GM23338 (cell line): ENCODE measurements at regions not wholly inside any gene's neighbourhood (a gene's known extent, or its start where the extent isn't known, plus 50 kb on each side); places are given as distances from the start of the nearest gene placed in this dataset.

Source experiments
- ATAC-seq: fragments of 200-7000 bp; cut with Tn5 transposase; 3 replicates; pipeline ENCODE4 v1.9.1; 2020
- DNase-seq: peaks from one replicate; pipeline ENCODE4 v3.0.0-alpha.2; 2015; ENCODE audit warnings: low spot score
- H2AFZ ChIP-seq: fragments of 200-600 bp; sonication (generic); 2 replicates; pipeline ENCODE4 v1.8.0; 2016; ENCODE audit warnings: antibody characterized with exemption, mild to moderate bottlenecking, moderate library complexity
- H3F3A ChIP-seq: fragments of 200-600 bp; sonication (generic); replicated peaks from 2 replicates; pipeline ENCODE4 v1.8.0; 2017; ENCODE audit warnings: antibody characterized with exemption, mixed run types, low read depth
- H3K27ac ChIP-seq: fragments of 200-600 bp; sonication (generic); 2 replicates; pipeline ENCODE4 v1.6.1; 2016; ENCODE audit warnings: low read depth
- H3K27me3 ChIP-seq: fragments of 200-600 bp; sonication (generic); 2 replicates; pipeline ENCODE4 v1.8.0; 2016; ENCODE audit warnings: mild to moderate bottlenecking, mixed run types, moderate library complexity; ENCODE audit not compliant: insufficient read depth
- H3K36me3 ChIP-seq: fragments of 200-600 bp; sonication (generic); 2 replicates; pipeline ENCODE4 v1.8.0; 2016; ENCODE audit warnings: mild to moderate bottlenecking; ENCODE audit not compliant: insufficient read depth
- H3K4me1 ChIP-seq: fragments of 200-600 bp; sonication (generic); 2 replicates; pipeline ENCODE4 v1.8.0; 2016; ENCODE audit warnings: mild to moderate bottlenecking, moderate library complexity; ENCODE audit not compliant: insufficient read depth
- H3K4me2 ChIP-seq: fragments of 200-600 bp; sonication (generic); 2 replicates; pipeline ENCODE4 v1.7.1; 2017; ENCODE audit warnings: mixed run types
- H3K4me3 ChIP-seq: fragments of 200-600 bp; sonication (generic); 2 replicates; pipeline ENCODE4 v1.6.1; 2016; ENCODE audit warnings: mixed run types
- H3K79me2 ChIP-seq: fragments of 200-600 bp; sonication (generic); replicated peaks from 2 replicates; pipeline ENCODE4 v1.8.0; 2017; ENCODE audit warnings: mild to moderate bottlenecking; ENCODE audit not compliant: insufficient read depth
- H3K9me2 ChIP-seq: fragments of 200-600 bp; sonication (generic); 2 replicates; pipeline ENCODE4 v1.8.0; 2017; ENCODE audit not compliant: insufficient read depth
- H4K20me1 ChIP-seq: fragments of 200-600 bp; sonication (generic); replicated peaks from 2 replicates; pipeline ENCODE4 v1.8.0; 2017; ENCODE audit warnings: mild to moderate bottlenecking; ENCODE audit not compliant: insufficient read depth
- H3K27ac Mint-ChIP-seq: 2 replicates; pipeline ENCODE4 v1.8.0; 2020; ENCODE audit warnings: inconsistent platforms, mild to moderate bottlenecking, moderate library complexity, mixed read lengths
- H3K27me3 Mint-ChIP-seq: 3 replicates; pipeline ENCODE4 v1.8.0; 2022; ENCODE audit warnings: low read depth, mild to moderate bottlenecking, moderate library complexity, mixed read lengths, inconsistent platforms; ENCODE audit not compliant: insufficient read depth, poor library complexity
- H3K36me3 Mint-ChIP-seq: 3 replicates; pipeline ENCODE4 v1.8.0; 2021; ENCODE audit warnings: low read depth, mild to moderate bottlenecking, inconsistent platforms, moderate library complexity, mixed read lengths
- H3K4me1 Mint-ChIP-seq: 3 replicates; pipeline ENCODE4 v1.8.0; 2020; ENCODE audit warnings: mild to moderate bottlenecking, inconsistent platforms, mixed read lengths
- H3K4me3 Mint-ChIP-seq: 3 replicates; pipeline ENCODE4 v1.8.0; 2021; ENCODE audit warnings: moderate library complexity, mild to moderate bottlenecking, inconsistent platforms, mixed read lengths
- H3K9me3 Mint-ChIP-seq: 3 replicates; pipeline ENCODE4 v1.8.0; 2020; ENCODE audit warnings: moderate library complexity, mild to moderate bottlenecking, inconsistent platforms, mixed read lengths
- CREB1 ChIP-seq: fragments of 250-450 bp; sonication (Bioruptor Pico); IDR thresholded peaks from 2 replicates; pipeline ENCODE4 v1.5.0; 2020; ENCODE audit warnings: low read depth, mild to moderate bottlenecking, moderate library complexity
- ETS1 ChIP-seq: IDR thresholded peaks from 2 replicates; pipeline ENCODE4 v1.6.1; 2016; ENCODE audit warnings: antibody characterized with exemption
- EZH2 ChIP-seq: fragments of 200-600 bp; sonication (generic); IDR thresholded peaks from one replicate; pipeline ENCODE4 v1.8.0; 2017; ENCODE audit warnings: antibody characterized with exemption, mild to moderate bottlenecking, low read depth; ENCODE audit not compliant: unreplicated experiment
- EZH2phosphoT487 ChIP-seq: fragments of 200-600 bp; sonication (generic); IDR thresholded peaks from one replicate; pipeline ENCODE4 v1.8.1; 2018; ENCODE audit warnings: antibody characterized with exemption; ENCODE audit not compliant: unreplicated experiment
- POLR2AphosphoS5 ChIP-seq: IDR thresholded peaks from 2 replicates; pipeline ENCODE4 v1.6.1; 2016; ENCODE audit warnings: antibody characterized with exemption, low read depth
- STAT1 ChIP-seq: IDR thresholded peaks from one replicate; pipeline ENCODE4 v1.6.1; 2016; ENCODE audit warnings: antibody characterized with exemption; ENCODE audit not compliant: unreplicated experiment
- TF ChIP-seq, protein P1 (sequence below), 2 experiments: fragments of 200-600 bp in 1 of 2; sonication (generic) in 1 of 2; conservative IDR thresholded peaks; 2 replicates each; pipeline versions ENCODE4 v1.5.1 to v1.6.1; 2016 to 2017; ENCODE audit warnings: antibody characterized with exemption in 2 of 2, low read depth in 2 of 2, mild to moderate bottlenecking in 2 of 2, moderate library complexity in 1 of 2
- TF ChIP-seq, protein P2 (sequence below): fragments of 250-450 bp; sonication (Bioruptor Pico); IDR thresholded peaks from 2 replicates; pipeline ENCODE4 v1.5.0; 2020; ENCODE audit warnings: mild to moderate bottlenecking, moderate library complexity

GRCh38 chr3:178450476-178450875, 85.8 kb upstream of the KCNMB2 start:
- Mint-ChIP-seq H3K27me3 (no peaks in the 10 kb centered on the region), H3K9me3 (peaks cover 3% of the 10 kb centered on the region; the same call in 2 of the 3 replicates), H3K27ac (no peak overlapping the region), H3K4me3 (no peak overlapping the region), H3K4me1 (no peaks in the 10 kb centered on the region), H3K36me3 (no peaks in the 10 kb centered on the region)
- no peaks in the 10 kb centered on the region for H3K9me2 ChIP-seq
- no peaks in the 10 kb centered on the region for H3K79me2 ChIP-seq
- H3K27ac ChIP-seq, result no peak overlapping the region
- H3K4me3 ChIP-seq, result no peak overlapping the region
- DNase-seq (no peak), ATAC-seq (no peak)
- no peaks in the 10 kb centered on the region for H4K20me1 ChIP-seq
- no peak overlapping the region for H3K4me2 ChIP-seq
- H3K36me3 ChIP-seq, result no peaks in the 10 kb centered on the region
- H2AFZ ChIP-seq, result no peak overlapping the region
- H3F3A ChIP-seq, result no peaks in the 10 kb centered on the region
- H3K27me3 ChIP-seq, result no peaks in the 10 kb centered on the region
- no peak for TF ChIP-seq EZH2phosphoT487
- H3K4me1 ChIP-seq, result no peaks in the 10 kb centered on the region

GRCh38 chr3:178451799-178452198, 84.4 kb upstream of the KCNMB2 start:
- TF ChIP-seq POLR2AphosphoS5 (no peak), ETS1 (no peak)
- TF ChIP-seq, protein P1, sequence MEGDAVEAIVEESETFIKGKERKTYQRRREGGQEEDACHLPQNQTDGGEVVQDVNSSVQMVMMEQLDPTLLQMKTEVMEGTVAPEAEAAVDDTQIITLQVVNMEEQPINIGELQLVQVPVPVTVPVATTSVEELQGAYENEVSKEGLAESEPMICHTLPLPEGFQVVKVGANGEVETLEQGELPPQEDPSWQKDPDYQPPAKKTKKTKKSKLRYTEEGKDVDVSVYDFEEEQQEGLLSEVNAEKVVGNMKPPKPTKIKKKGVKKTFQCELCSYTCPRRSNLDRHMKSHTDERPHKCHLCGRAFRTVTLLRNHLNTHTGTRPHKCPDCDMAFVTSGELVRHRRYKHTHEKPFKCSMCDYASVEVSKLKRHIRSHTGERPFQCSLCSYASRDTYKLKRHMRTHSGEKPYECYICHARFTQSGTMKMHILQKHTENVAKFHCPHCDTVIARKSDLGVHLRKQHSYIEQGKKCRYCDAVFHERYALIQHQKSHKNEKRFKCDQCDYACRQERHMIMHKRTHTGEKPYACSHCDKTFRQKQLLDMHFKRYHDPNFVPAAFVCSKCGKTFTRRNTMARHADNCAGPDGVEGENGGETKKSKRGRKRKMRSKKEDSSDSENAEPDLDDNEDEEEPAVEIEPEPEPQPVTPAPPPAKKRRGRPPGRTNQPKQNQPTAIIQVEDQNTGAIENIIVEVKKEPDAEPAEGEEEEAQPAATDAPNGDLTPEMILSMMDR (conservative IDR thresholded peaks at IDR 0.05; ENCODE audit: low read depth in 2 of 2), result peak in 1 of 2 experiments; percentile 59; a peak in 2 of 4 replicates
- H3F3A ChIP-seq, result no peaks in the 10 kb centered on the region
- H3K4me3 Mint-ChIP-seq, result no peak overlapping the region
- no peak overlapping the region for H2AFZ ChIP-seq
- H3K36me3 Mint-ChIP-seq, result no peaks in the 10 kb centered on the region
- H3K79me2 ChIP-seq, result no peaks in the 10 kb centered on the region
- H3K4me1 Mint-ChIP-seq, result no peaks in the 10 kb centered on the region
- H3K4me3 ChIP-seq, result no peak overlapping the region
- H3K9me3 Mint-ChIP-seq, result peaks cover 3% of the 10 kb centered on the region; the same call in 2 of the 3 replicates
- ATAC-seq (peak; percentile 32; the same call in 1 of the 3 replicates), DNase-seq (peak; percentile 24)
- no peaks in the 10 kb centered on the region for H3K27me3 ChIP-seq
- H3K4me2 ChIP-seq, result no peak overlapping the region
- no peak overlapping the region for H3K27ac Mint-ChIP-seq
- H3K27ac ChIP-seq, result no peak overlapping the region
- no peaks in the 10 kb centered on the region for H3K4me1 ChIP-seq
- H3K27me3 Mint-ChIP-seq, result no peaks in the 10 kb centered on the region
- no peaks in the 10 kb centered on the region for H3K36me3 ChIP-seq
- no peaks in the 10 kb centered on the region for H4K20me1 ChIP-seq
- H3K9me2 ChIP-seq, result no peaks in the 10 kb centered on the region

- Mint-ChIP-seq H3K4me1 (no peaks in the 10 kb centered on the region), H3K4me3 (no peak overlapping the region), H3K36me3 (no peaks in the 10 kb centered on the region), H3K9me3 (no peaks in the 10 kb centered on the region), H3K27me3 (no peaks in the 10 kb centered on the region), H3K27ac (no peak overlapping the region)
- H3K4me1 ChIP-seq, result no peaks in the 10 kb centered on the region
- H2AFZ ChIP-seq, result no peak overlapping the region
- H3F3A ChIP-seq, result no peaks in the 10 kb centered on the region
- ATAC-seq (no peak), DNase-seq (no peak)
- no peaks in the 10 kb centered on the region for H3K79me2 ChIP-seq
- no peak overlapping the region for H3K27ac ChIP-seq
- no peaks in the 10 kb centered on the region for H3K27me3 ChIP-seq
- H3K9me2 ChIP-seq, result no peaks in the 10 kb centered on the region
- no peak overlapping the region for H3K4me2 ChIP-seq
- H3K4me3 ChIP-seq, result no peak overlapping the region
- no peaks in the 10 kb centered on the region for H4K20me1 ChIP-seq
- H3K36me3 ChIP-seq, result no peaks in the 10 kb centered on the region
- TF ChIP-seq EZH2 (no peak), CREB1 (no peak), EZH2phosphoT487 (no peak), STAT1 (no peak)
- TF ChIP-seq, protein P2, sequence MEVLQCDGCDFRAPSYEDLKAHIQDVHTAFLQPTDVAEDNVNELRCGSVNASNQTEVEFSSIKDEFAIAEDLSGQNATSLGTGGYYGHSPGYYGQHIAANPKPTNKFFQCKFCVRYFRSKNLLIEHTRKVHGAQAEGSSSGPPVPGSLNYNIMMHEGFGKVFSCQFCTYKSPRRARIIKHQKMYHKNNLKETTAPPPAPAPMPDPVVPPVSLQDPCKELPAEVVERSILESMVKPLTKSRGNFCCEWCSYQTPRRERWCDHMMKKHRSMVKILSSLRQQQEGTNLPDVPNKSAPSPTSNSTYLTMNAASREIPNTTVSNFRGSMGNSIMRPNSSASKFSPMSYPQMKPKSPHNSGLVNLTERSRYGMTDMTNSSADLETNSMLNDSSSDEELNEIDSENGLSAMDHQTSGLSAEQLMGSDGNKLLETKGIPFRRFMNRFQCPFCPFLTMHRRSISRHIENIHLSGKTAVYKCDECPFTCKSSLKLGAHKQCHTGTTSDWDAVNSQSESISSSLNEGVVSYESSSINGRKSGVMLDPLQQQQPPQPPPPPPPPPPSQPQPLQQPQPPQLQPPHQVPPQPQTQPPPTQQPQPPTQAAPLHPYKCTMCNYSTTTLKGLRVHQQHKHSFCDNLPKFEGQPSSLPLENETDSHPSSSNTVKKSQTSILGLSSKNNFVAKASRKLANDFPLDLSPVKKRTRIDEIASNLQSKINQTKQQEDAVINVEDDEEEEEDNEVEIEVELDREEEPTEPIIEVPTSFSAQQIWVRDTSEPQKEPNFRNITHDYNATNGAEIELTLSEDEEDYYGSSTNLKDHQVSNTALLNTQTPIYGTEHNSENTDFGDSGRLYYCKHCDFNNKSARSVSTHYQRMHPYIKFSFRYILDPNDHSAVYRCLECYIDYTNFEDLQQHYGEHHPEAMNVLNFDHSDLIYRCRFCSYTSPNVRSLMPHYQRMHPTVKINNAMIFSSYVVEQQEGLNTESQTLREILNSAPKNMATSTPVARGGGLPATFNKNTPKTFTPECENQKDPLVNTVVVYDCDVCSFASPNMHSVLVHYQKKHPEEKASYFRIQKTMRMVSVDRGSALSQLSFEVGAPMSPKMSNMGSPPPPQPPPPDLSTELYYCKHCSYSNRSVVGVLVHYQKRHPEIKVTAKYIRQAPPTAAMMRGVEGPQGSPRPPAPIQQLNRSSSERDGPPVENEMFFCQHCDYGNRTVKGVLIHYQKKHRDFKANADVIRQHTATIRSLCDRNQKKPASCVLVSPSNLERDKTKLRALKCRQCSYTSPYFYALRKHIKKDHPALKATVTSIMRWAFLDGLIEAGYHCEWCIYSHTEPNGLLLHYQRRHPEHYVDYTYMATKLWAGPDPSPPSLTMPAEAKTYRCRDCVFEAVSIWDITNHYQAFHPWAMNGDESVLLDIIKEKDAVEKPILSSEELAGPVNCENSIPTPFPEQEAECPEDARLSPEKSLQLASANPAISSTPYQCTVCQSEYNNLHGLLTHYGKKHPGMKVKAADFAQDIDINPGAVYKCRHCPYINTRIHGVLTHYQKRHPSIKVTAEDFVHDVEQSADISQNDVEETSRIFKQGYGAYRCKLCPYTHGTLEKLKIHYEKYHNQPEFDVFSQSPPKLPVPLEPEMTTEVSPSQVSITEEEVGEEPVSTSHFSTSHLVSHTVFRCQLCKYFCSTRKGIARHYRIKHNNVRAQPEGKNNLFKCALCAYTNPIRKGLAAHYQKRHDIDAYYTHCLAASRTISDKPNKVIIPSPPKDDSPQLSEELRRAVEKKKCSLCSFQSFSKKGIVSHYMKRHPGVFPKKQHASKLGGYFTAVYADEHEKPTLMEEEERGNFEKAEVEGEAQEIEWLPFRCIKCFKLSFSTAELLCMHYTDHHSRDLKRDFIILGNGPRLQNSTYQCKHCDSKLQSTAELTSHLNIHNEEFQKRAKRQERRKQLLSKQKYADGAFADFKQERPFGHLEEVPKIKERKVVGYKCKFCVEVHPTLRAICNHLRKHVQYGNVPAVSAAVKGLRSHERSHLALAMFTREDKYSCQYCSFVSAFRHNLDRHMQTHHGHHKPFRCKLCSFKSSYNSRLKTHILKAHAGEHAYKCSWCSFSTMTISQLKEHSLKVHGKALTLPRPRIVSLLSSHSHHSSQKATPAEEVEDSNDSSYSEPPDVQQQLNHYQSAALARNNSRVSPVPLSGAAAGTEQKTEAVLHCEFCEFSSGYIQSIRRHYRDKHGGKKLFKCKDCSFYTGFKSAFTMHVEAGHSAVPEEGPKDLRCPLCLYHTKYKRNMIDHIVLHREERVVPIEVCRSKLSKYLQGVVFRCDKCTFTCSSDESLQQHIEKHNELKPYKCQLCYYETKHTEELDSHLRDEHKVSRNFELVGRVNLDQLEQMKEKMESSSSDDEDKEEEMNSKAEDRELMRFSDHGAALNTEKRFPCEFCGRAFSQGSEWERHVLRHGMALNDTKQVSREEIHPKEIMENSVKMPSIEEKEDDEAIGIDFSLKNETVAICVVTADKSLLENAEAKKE (CRISPR knock-in tag), result no peak
These were observed 81.5 kb upstream of the KCNMB2 start for GRCh38 chr3:178454726-178455125.
